ENCODE measurements at regions not wholly inside any gene's neighbourhood (a gene's known extent, or its start where the extent isn't known, plus 50 kb on each side); places are given as distances from the start of the nearest gene placed in this dataset.

GRCh38 chr4:164307262-164307661 lies 446.7 kb upstream of the SMIM31 start:
- no peaks in the 10 kb centered on the region for H3K27me3 ChIP-seq (ENCODE audit: control insufficient read depth, insufficient read depth, low read length)
- H3K9ac ChIP-seq (ENCODE audit: low read depth, low read length) = no peak overlapping the region
- peaks cover 17% of the 10 kb centered on the region for H3K4me1 ChIP-seq (ENCODE audit: control insufficient read depth, insufficient read depth, low read length)
- no peaks in the 10 kb centered on the region for H3K36me3 ChIP-seq (ENCODE audit: control insufficient read depth, insufficient read depth, low read length)
- no peaks in the 10 kb centered on the region for H3K9me3 ChIP-seq (ENCODE audit: control insufficient read depth, insufficient read depth, low read length)
- no peak overlapping the region for H3K4me3 ChIP-seq (ENCODE audit: low read depth, low read length)
- H3K27ac ChIP-seq (ENCODE audit: low read depth, low read length) = no peak overlapping the region

DNA sequence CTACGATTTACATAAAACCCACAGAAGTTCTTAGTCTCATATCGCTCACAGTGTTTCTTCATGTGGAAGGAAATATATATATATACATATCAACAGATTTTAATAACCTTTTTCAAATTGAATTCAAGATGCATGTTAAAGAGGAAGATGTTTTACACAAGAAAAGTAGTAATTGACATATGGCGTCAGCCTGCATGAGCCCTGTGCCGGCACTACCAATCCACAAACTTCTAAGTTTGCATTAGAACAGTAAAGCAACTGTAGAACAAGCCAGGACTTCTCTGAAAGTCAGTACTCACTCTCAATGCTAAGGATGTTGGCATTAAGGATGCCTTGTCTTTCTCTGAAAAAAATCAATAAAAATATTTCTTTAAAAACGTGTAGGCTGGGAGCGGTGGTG lies 441.3 kb upstream of the SMIM31 start:
- H3K36me3 ChIP-seq (ENCODE audit: control insufficient read depth, insufficient read depth, low read length) = no peaks in the 10 kb centered on the region
- H3K4me1 ChIP-seq (ENCODE audit: control insufficient read depth, insufficient read depth, low read length) = peaks cover 37% of the 10 kb centered on the region
- no peak overlapping the region; the same call in 1 of the 2 replicates for H3K9ac ChIP-seq (ENCODE audit: low read depth, low read length)
- no peak overlapping the region for H3K27ac ChIP-seq (ENCODE audit: low read depth, low read length)
- H3K27me3 ChIP-seq (ENCODE audit: control insufficient read depth, insufficient read depth, low read length) = no peaks in the 10 kb centered on the region
- no peaks in the 10 kb centered on the region for H3K9me3 ChIP-seq (ENCODE audit: control insufficient read depth, insufficient read depth, low read length)
- H3K4me3 ChIP-seq (ENCODE audit: low read depth, low read length) = no peak overlapping the region; the same call in 1 of the 2 replicates

GRCh38 chr4:164313853-164314252 lies 440.1 kb upstream of the SMIM31 start:
- Histone ChIP-seq H3K9ac (ENCODE audit: low read depth, low read length) (no peak overlapping the region; the same call in 1 of the 2 replicates), H3K4me1 (ENCODE audit: control insufficient read depth, insufficient read depth, low read length) (peaks cover 37% of the 10 kb centered on the region), H3K27ac (ENCODE audit: low read depth, low read length) (no peak overlapping the region), H3K4me3 (ENCODE audit: low read depth, low read length) (no peak overlapping the region), H3K36me3 (ENCODE audit: control insufficient read depth, insufficient read depth, low read length) (no peaks in the 10 kb centered on the region), H3K9me3 (ENCODE audit: control insufficient read depth, insufficient read depth, low read length) (no peaks in the 10 kb centered on the region), H3K27me3 (ENCODE audit: control insufficient read depth, insufficient read depth, low read length) (no peaks in the 10 kb centered on the region)

DNA sequence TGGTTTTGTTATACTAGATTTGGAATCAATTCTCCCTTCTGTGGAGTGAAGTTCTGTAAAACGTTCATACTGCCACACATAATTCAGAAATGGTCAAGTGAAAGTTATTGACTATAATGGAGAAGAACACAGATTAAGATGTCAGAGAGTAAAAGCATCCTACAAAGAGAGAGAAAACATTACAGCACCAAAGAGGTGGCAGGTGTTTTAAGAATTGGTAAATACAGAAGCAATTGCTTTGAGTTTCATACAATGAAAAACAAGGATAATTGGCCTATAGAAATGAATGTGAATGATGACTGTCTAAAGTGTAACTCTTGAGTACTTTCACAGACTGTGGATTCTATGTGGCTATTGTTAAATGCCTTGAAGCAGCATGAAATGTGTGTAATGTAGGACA lies 435.6 kb upstream of the SMIM31 start:
- H3K9me3 ChIP-seq (ENCODE audit: control insufficient read depth, insufficient read depth, low read length) = no peaks in the 10 kb centered on the region
- peaks cover 27% of the 10 kb centered on the region for H3K4me1 ChIP-seq (ENCODE audit: control insufficient read depth, insufficient read depth, low read length)
- H3K27ac ChIP-seq (ENCODE audit: low read depth, low read length) = no peak overlapping the region
- H3K27me3 ChIP-seq (ENCODE audit: control insufficient read depth, insufficient read depth, low read length) = no peaks in the 10 kb centered on the region
- H3K4me3 ChIP-seq (ENCODE audit: low read depth, low read length) = no peak overlapping the region
- H3K36me3 ChIP-seq (ENCODE audit: control insufficient read depth, insufficient read depth, low read length) = no peaks in the 10 kb centered on the region
- no peak overlapping the region for H3K9ac ChIP-seq (ENCODE audit: low read depth, low read length)

DNA sequence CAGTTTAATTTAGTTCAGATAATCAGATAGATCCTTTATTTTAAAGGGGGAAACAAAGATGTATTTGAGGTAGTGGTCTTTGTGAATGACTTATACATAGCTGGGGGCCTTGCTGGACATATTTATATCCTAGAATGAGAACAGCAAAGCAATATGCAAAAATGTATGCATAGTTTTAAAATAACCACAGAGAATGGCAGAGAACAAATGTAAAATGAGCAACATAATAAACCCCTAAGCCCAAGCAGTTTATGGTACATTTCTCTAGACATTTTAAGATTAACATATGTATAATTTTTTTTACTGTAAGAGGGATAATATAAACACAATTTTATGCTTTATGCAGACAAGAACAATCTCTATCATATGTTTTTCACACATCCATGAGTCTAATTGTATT lies 434.2 kb upstream of the SMIM31 start:
- H3K27ac ChIP-seq (ENCODE audit: low read depth, low read length) = no peak overlapping the region
- H3K9me3 ChIP-seq (ENCODE audit: control insufficient read depth, insufficient read depth, low read length) = no peaks in the 10 kb centered on the region
- peaks cover 16% of the 10 kb centered on the region for H3K4me1 ChIP-seq (ENCODE audit: control insufficient read depth, insufficient read depth, low read length)
- no peaks in the 10 kb centered on the region for H3K36me3 ChIP-seq (ENCODE audit: control insufficient read depth, insufficient read depth, low read length)
- H3K27me3 ChIP-seq (ENCODE audit: control insufficient read depth, insufficient read depth, low read length) = no peaks in the 10 kb centered on the region
- no peak overlapping the region for H3K4me3 ChIP-seq (ENCODE audit: low read depth, low read length)
- H3K9ac ChIP-seq (ENCODE audit: low read depth, low read length) = no peak overlapping the region

DNA sequence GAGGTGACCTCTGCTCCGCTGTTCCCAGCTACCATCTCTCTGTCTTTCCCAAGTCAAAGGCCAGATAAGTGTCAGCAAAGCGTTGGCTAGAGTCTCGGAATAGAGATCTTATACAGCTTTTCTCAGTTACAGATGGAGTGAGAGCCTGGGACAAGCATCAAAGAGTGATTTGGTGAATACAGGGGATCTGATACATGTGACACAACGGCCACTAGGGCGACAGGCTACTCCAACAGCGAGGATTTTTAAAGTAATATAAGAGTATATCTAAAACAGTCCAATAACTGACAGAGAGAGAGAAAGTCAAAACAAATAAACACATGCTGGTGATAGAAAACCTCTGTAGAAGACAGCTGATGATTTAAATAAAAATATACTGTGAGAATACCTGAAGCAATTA lies 433.1 kb upstream of the SMIM31 start:
- Histone ChIP-seq H3K4me3 (ENCODE audit: low read depth, low read length) (no peak overlapping the region), H3K4me1 (ENCODE audit: control insufficient read depth, insufficient read depth, low read length) (peaks cover 9% of the 10 kb centered on the region), H3K27me3 (ENCODE audit: control insufficient read depth, insufficient read depth, low read length) (no peaks in the 10 kb centered on the region), H3K9me3 (ENCODE audit: control insufficient read depth, insufficient read depth, low read length) (no peaks in the 10 kb centered on the region), H3K27ac (ENCODE audit: low read depth, low read length) (no peak overlapping the region), H3K9ac (ENCODE audit: low read depth, low read length) (no peak overlapping the region), H3K36me3 (ENCODE audit: control insufficient read depth, insufficient read depth, low read length) (no peaks in the 10 kb centered on the region)

DNA sequence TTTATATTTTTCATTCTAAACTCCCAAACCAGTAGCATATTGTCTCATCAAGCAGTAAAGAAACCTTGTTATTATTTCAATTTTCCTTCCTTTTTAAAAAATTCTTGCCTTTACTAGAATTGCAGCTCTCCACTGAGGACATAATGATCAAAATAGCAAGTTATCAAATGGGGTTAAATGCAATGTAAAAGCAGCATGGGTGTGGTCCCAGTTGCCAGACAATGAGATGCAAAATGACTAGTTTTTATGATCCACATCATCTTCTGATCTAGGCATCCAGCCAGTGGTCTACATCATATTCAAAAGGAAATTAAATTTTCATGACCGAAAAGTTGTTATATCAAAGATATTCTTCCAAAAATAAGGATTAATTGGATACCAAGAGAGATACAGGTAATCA lies 427.9 kb upstream of the SMIM31 start:
- Histone ChIP-seq H3K36me3 (ENCODE audit: control insufficient read depth, insufficient read depth, low read length) (no peaks in the 10 kb centered on the region), H3K4me3 (ENCODE audit: low read depth, low read length) (no peak overlapping the region), H3K4me1 (ENCODE audit: control insufficient read depth, insufficient read depth, low read length) (peaks cover 14% of the 10 kb centered on the region; the same call in 1 of the 2 replicates), H3K9ac (ENCODE audit: low read depth, low read length) (no peak overlapping the region), H3K27me3 (ENCODE audit: control insufficient read depth, insufficient read depth, low read length) (no peaks in the 10 kb centered on the region), H3K27ac (ENCODE audit: low read depth, low read length) (no peak overlapping the region), H3K9me3 (ENCODE audit: control insufficient read depth, insufficient read depth, low read length) (no peaks in the 10 kb centered on the region)

DNA sequence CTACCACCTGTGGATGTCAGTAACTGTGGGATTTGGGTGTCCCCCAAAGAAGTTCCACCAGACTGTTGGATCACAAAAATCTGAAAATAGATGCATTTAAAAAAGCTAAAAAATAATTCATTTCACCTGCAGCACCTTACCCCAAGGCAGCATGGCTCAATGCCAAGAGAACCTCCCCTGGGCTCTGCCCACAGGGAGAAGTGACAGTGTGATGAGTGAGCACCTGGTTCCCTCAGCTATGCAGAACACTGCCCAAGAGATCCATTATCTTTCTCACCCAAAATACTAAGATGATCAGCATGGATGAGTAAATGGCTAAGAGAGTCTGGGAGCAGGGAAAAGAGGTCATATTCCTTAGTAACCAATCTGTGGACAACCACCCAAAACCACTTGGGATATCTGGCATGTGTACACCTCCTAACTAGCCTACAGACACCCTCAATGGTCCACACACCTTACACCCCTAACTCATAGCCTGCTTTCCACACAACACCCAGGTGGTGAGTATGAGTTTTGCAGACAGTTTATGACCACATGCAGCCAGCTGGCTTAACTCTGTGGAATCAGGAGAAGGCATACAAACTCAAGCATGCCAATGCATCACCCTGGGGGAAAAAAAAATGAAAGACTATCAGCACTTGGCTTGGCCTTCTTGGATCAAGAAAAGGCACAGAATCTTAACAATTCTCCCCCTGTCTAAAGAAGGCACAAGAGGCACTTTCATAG lies 416.5 kb upstream of the SMIM31 start:
- no peaks in the 10 kb centered on the region for H3K36me3 ChIP-seq (ENCODE audit: control insufficient read depth, insufficient read depth, low read length)
- no peaks in the 10 kb centered on the region for H3K4me1 ChIP-seq (ENCODE audit: control insufficient read depth, insufficient read depth, low read length)
- H3K4me3 ChIP-seq (ENCODE audit: low read depth, low read length) = no peak overlapping the region
- H3K9me3 ChIP-seq (ENCODE audit: control insufficient read depth, insufficient read depth, low read length) = peaks cover 6% of the 10 kb centered on the region; the same call in 1 of the 2 replicates
- no peak overlapping the region for H3K27ac ChIP-seq (ENCODE audit: low read depth, low read length)
- H3K9ac ChIP-seq (ENCODE audit: low read depth, low read length) = no peak overlapping the region
- H3K27me3 ChIP-seq (ENCODE audit: control insufficient read depth, insufficient read depth, low read length) = no peaks in the 10 kb centered on the region

DNA sequence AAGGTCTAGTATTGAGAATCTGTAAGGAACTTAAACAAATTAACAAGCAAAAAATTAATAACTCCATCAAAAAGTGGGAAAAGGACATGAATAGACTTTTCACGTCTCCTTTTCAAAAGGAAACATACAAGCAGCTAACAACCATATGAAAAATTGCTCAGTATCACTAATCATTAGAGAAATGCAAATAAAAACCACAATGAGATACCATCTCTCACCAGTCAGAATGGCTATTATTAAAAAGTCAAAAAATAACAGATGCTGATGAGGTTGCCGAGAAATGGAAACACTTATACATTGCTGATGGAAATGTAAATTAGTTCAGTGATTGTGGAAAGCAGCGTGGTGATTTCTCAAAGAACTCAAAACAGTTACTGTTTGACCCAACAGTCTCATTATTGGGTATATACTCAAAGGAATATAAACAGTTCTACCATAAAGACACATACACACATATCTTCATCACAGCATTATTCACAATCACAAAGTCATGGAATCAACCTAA lies 410.4 kb upstream of the SMIM31 start:
- no peak overlapping the region for H3K9ac ChIP-seq (ENCODE audit: low read depth, low read length)
- H3K4me1 ChIP-seq (ENCODE audit: control insufficient read depth, insufficient read depth, low read length) = no peaks in the 10 kb centered on the region
- no peaks in the 10 kb centered on the region for H3K36me3 ChIP-seq (ENCODE audit: control insufficient read depth, insufficient read depth, low read length)
- H3K27me3 ChIP-seq (ENCODE audit: control insufficient read depth, insufficient read depth, low read length) = no peaks in the 10 kb centered on the region
- H3K9me3 ChIP-seq (ENCODE audit: control insufficient read depth, insufficient read depth, low read length) = peaks cover 6% of the 10 kb centered on the region; the same call in 1 of the 2 replicates
- H3K27ac ChIP-seq (ENCODE audit: low read depth, low read length) = no peak overlapping the region
- no peak overlapping the region for H3K4me3 ChIP-seq (ENCODE audit: low read depth, low read length)

GRCh38 chr4:164345756-164346155 lies 408.2 kb upstream of the SMIM31 start:
- Histone ChIP-seq H3K9ac (ENCODE audit: low read depth, low read length) (no peak overlapping the region), H3K27me3 (ENCODE audit: control insufficient read depth, insufficient read depth, low read length) (no peaks in the 10 kb centered on the region), H3K4me3 (ENCODE audit: low read depth, low read length) (no peak overlapping the region), H3K36me3 (ENCODE audit: control insufficient read depth, insufficient read depth, low read length) (no peaks in the 10 kb centered on the region), H3K4me1 (ENCODE audit: control insufficient read depth, insufficient read depth, low read length) (no peaks in the 10 kb centered on the region), H3K9me3 (ENCODE audit: control insufficient read depth, insufficient read depth, low read length) (peaks cover 6% of the 10 kb centered on the region; the same call in 1 of the 2 replicates), H3K27ac (ENCODE audit: low read depth, low read length) (no peak overlapping the region)

DNA sequence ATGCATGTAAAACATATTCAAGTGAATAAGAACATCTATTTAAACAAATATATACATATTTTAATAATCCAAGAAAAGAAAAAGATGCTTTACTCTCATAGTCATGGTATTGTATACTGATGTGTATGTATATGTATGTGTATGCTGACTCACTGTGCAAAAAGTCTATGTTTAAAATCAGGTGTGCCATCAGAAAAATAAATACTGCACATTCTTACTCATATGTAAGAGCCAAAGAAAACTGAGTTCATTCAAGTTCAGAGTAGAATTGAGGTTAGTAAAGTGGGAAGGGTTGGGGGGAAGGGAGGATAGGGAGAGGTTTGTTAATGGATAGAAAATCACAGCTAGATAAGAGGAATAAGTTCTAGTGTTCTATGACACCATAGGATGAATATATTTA lies 403.9 kb upstream of the SMIM31 start:
- H3K27me3 ChIP-seq (ENCODE audit: control insufficient read depth, insufficient read depth, low read length) = no peaks in the 10 kb centered on the region
- H3K4me1 ChIP-seq (ENCODE audit: control insufficient read depth, insufficient read depth, low read length) = no peaks in the 10 kb centered on the region
- no peaks in the 10 kb centered on the region for H3K9me3 ChIP-seq (ENCODE audit: control insufficient read depth, insufficient read depth, low read length)
- H3K27ac ChIP-seq (ENCODE audit: low read depth, low read length) = no peak overlapping the region
- no peak overlapping the region for H3K9ac ChIP-seq (ENCODE audit: low read depth, low read length)
- H3K4me3 ChIP-seq (ENCODE audit: low read depth, low read length) = no peak overlapping the region
- H3K36me3 ChIP-seq (ENCODE audit: control insufficient read depth, insufficient read depth, low read length) = no peaks in the 10 kb centered on the region
